HG03139 (cell line): ENCODE measurements at regions not wholly inside any gene's neighbourhood (a gene's known extent, or its start where the extent isn't known, plus 50 kb on each side); places are given as distances from the start of the nearest gene placed in this dataset.

Source experiments
- ATAC-seq: cut with Tn5 transposase; IDR thresholded peaks from one replicate; pipeline ENCODE4 v1.9.1; 2021; ENCODE audit not compliant: unreplicated experiment

GRCh38 chr2:128781166-128781565 is 462.5 kb upstream of the HS6ST1 start:
- ATAC-seq = no peak

GRCh38 chr2:128781585-128782385 is 463.1 kb upstream of the HS6ST1 start:
- ATAC-seq = no peak

GRCh38 chr2:128782411-128783192 is 463.9 kb upstream of the HS6ST1 start:
- ATAC-seq = no peak

GRCh38 chr2:128783193-128783671 is 464.6 kb upstream of the HS6ST1 start:
- no peak for ATAC-seq

GRCh38 chr2:128783896-128784295 is 465.2 kb upstream of the HS6ST1 start:
- no peak for ATAC-seq

- ATAC-seq = no peak
These were observed 466.1 kb upstream of the HS6ST1 start for GRCh38 chr2:128784626-128785306.

- ATAC-seq = no peak
These were observed 467.6 kb upstream of the HS6ST1 start for GRCh38 chr2:128786316-128786715.

GRCh38 chr2:128786741-128787478 is 468.2 kb upstream of the HS6ST1 start:
- ATAC-seq = no peak

GRCh38 chr2:128787616-128788015 is 468.9 kb upstream of the HS6ST1 start:
- ATAC-seq = no peak

GRCh38 chr2:128788636-128789220 is 470.1 kb upstream of the HS6ST1 start:
- ATAC-seq = no peak

- no peak for ATAC-seq
These were observed 470.6 kb upstream of the HS6ST1 start for GRCh38 chr2:128789221-128789620.

- no peak for ATAC-seq
These were observed 471.2 kb upstream of the HS6ST1 start for GRCh38 chr2:128789776-128790455.

GRCh38 chr2:128790541-128791001 is 471.9 kb upstream of the HS6ST1 start:
- ATAC-seq = no peak

GRCh38 chr2:128791120-128791984 is 472.7 kb upstream of the HS6ST1 start:
- no peak for ATAC-seq

GRCh38 chr2:128791985-128792320 is 473.3 kb upstream of the HS6ST1 start:
- ATAC-seq = no peak

GRCh38 chr2:128792476-128793054 is 473.9 kb upstream of the HS6ST1 start:
- ATAC-seq = no peak

- ATAC-seq = no peak
These were observed 474.7 kb upstream of the HS6ST1 start for GRCh38 chr2:128793404-128793803.

GRCh38 chr2:128794285-128794684 is 475.6 kb upstream of the HS6ST1 start:
- ATAC-seq = no peak

GRCh38 chr2:128796321-128796720 is 477.7 kb upstream of the HS6ST1 start:
- no peak for ATAC-seq
